GM23248 (cell line): ENCODE measurements at regions not wholly inside any gene's neighbourhood (a gene's known extent, or its start where the extent isn't known, plus 50 kb on each side); places are given as distances from the start of the nearest gene placed in this dataset.

Experiments
- DNase-seq: peaks from one replicate; pipeline ENCODE4 v3.0.0-alpha.2; 2015
- H2AFZ ChIP-seq: fragments of 200-600 bp; sonication (generic); 2 replicates; pipeline ENCODE4 v1.6.1; 2016; ENCODE audit warnings: antibody characterized with exemption
- H3F3A ChIP-seq: fragments of 200-600 bp; sonication (generic); 2 replicates; pipeline ENCODE4 v1.6.1; 2016; ENCODE audit warnings: mild to moderate bottlenecking, antibody characterized with exemption, mixed run types; ENCODE audit not compliant: insufficient read depth
- H3K27ac ChIP-seq: fragments of 200-600 bp; sonication (generic); 2 replicates; pipeline ENCODE4 v1.5.1; 2016; ENCODE audit warnings: mild to moderate bottlenecking
- H3K27me3 ChIP-seq: fragments of 200-600 bp; sonication (generic); replicated peaks from 2 replicates; pipeline ENCODE4 v1.6.1; 2016; ENCODE audit warnings: mild to moderate bottlenecking; ENCODE audit not compliant: insufficient read depth
- H3K36me3 ChIP-seq: fragments of 200-600 bp; sonication (generic); 2 replicates; pipeline ENCODE4 v1.6.1; 2016; ENCODE audit warnings: low read depth, mild to moderate bottlenecking
- H3K4me1 ChIP-seq: fragments of 200-600 bp; sonication (generic); 2 replicates; pipeline ENCODE4 v1.6.1; 2016; ENCODE audit warnings: mild to moderate bottlenecking; ENCODE audit not compliant: insufficient read depth
- H3K4me2 ChIP-seq: fragments of 200-600 bp; sonication (generic); one replicate; pipeline ENCODE4 v1.6.1; 2016; ENCODE audit warnings: mild to moderate bottlenecking; ENCODE audit not compliant: unreplicated experiment
- H3K4me3 ChIP-seq: fragments of 200-600 bp; sonication (generic); 2 replicates; pipeline ENCODE4 v1.5.1; 2016; ENCODE audit warnings: mild to moderate bottlenecking
- H3K79me2 ChIP-seq: fragments of 200-600 bp; sonication (generic); 2 replicates; pipeline ENCODE4 v1.6.1; 2016; ENCODE audit warnings: mild to moderate bottlenecking; ENCODE audit not compliant: insufficient read depth
- H3K9ac ChIP-seq: fragments of 200-600 bp; sonication (generic); 2 replicates; pipeline ENCODE4 v1.6.1; 2016; ENCODE audit warnings: mild to moderate bottlenecking
- H3K9me2 ChIP-seq: fragments of 200-600 bp; sonication (generic); 2 replicates; pipeline ENCODE4 v1.6.1; 2016; ENCODE audit warnings: mixed run types, mild to moderate bottlenecking, moderate library complexity; ENCODE audit not compliant: insufficient read depth
- H3K9me3 ChIP-seq: fragments of 200-600 bp; sonication (generic); one replicate; pipeline ENCODE4 v1.6.1; 2017; ENCODE audit warnings: low read depth
- H4K20me1 ChIP-seq: fragments of 200-600 bp; sonication (generic); 2 replicates; pipeline ENCODE4 v1.6.0; 2016; ENCODE audit not compliant: insufficient read depth
- EZH2 ChIP-seq: fragments of 200-600 bp; sonication (generic); IDR thresholded peaks from 2 replicates; pipeline ENCODE4 v1.6.1; 2018; ENCODE audit warnings: antibody characterized with exemption, mild to moderate bottlenecking; ENCODE audit not compliant: insufficient read depth, poor library complexity, severe bottlenecking
- EZH2phosphoT487 ChIP-seq: fragments of 200-600 bp; sonication (generic); IDR thresholded peaks from 2 replicates; pipeline ENCODE4 v1.6.1; 2018; ENCODE audit warnings: antibody characterized with exemption, moderate library complexity, mild to moderate bottlenecking, low read depth; ENCODE audit not compliant: insufficient read depth
- WGBS, 2 experiments: methylation state at CpG; one replicate each; pipeline ENCODE4 v1.1.6; 2015 to 2017; ENCODE audit warnings: low lambda C conversion rate in 2 of 2, low coverage in 1 of 2; ENCODE audit errors: missing lambda C conversion rate in 2 of 2; 5-methylcytosine and 5-hydroxymethylcytosine counted together
- in situ Hi-C: fragments of 300-500 bp; cut with MboI; formaldehyde crosslinking; loops from 2 replicates; pipeline ENCODE4 v1.15.0; 2020

DNA sequence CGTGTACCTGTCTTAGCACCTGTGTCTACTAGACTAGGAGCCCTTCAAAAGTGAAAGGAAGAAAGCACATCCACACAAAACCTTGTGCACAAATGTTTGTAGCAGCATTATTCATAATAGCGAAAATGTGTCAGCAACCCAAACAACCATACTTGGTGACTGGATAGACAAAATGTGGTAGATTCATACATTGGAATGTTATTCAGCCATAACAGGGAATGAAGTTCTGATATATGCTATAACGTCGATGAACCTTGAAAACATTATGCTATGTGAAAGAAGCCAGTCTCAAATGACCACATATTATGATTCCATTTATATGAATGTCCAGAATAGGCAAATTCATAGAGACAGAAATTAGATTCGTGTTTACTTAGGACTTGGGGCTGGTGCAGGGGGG lies 57.8 kb upstream of the LARP1 start:
- H3K4me3 ChIP-seq = no peak overlapping the region
- no peaks in the 10 kb centered on the region for H3K27me3 ChIP-seq
- in situ Hi-C loops = no loop called here
- H3K79me2 ChIP-seq = no peaks in the 10 kb centered on the region
- H3K9ac ChIP-seq = no peak overlapping the region
- H3F3A ChIP-seq = peaks cover 10% of the 10 kb centered on the region; the same call in 1 of the 2 replicates
- peak overlapping the region; percentile 5 for H3K4me2 ChIP-seq
- DNase-seq = peak; percentile 55
- TF ChIP-seq EZH2 (no peak), EZH2phosphoT487 (no peak)
- no peaks in the 10 kb centered on the region for H4K20me1 ChIP-seq
- H3K27ac ChIP-seq = no peak overlapping the region
- no peaks in the 10 kb centered on the region for H3K36me3 ChIP-seq
- peaks cover 19% of the 10 kb centered on the region for H3K4me1 ChIP-seq
- H3K9me3 ChIP-seq = no peaks in the 10 kb centered on the region
- 55 to 58% methylated on average over 5 of the region's 5 CpGs for WGBS, 2 experiments
- H2AFZ ChIP-seq = no peak overlapping the region
- H3K9me2 ChIP-seq = no peaks in the 10 kb centered on the region

- H3K4me3 ChIP-seq = no peak overlapping the region
- no peaks in the 10 kb centered on the region for H3K79me2 ChIP-seq
- WGBS, 2 experiments = 62 to 68% methylated on average over 3 of the region's 3 CpGs
- no peaks in the 10 kb centered on the region for H3K27me3 ChIP-seq
- H3K9me3 ChIP-seq = no peaks in the 10 kb centered on the region
- H3K9ac ChIP-seq = no peak overlapping the region
- H3F3A ChIP-seq = peaks cover 10% of the 10 kb centered on the region; the same call in 1 of the 2 replicates
- peak overlapping the region; percentile 5 for H3K4me2 ChIP-seq
- no peaks in the 10 kb centered on the region for H3K9me2 ChIP-seq
- DNase-seq = no peak
- in situ Hi-C loops = no loop called here
- no peak overlapping the region for H3K27ac ChIP-seq
- H3K36me3 ChIP-seq = no peaks in the 10 kb centered on the region
- TF ChIP-seq EZH2 (no peak), EZH2phosphoT487 (no peak)
- no peak overlapping the region for H2AFZ ChIP-seq
- peaks cover 20% of the 10 kb centered on the region for H3K4me1 ChIP-seq
- no peaks in the 10 kb centered on the region for H4K20me1 ChIP-seq
Measured at GRCh38 chr5:154696891-154697290, 58.3 kb upstream of the LARP1 start.

GRCh38 chr5:154694159-154694558 lies 61.0 kb upstream of the LARP1 start:
- no peak overlapping the region for H3K4me2 ChIP-seq
- H3K4me1 ChIP-seq = peaks cover 17% of the 10 kb centered on the region
- DNase-seq = no peak
- no peaks in the 10 kb centered on the region for H4K20me1 ChIP-seq
- H3K9me3 ChIP-seq = no peaks in the 10 kb centered on the region
- in situ Hi-C loops = no loop called here
- no peaks in the 10 kb centered on the region for H3K9me2 ChIP-seq
- H3K79me2 ChIP-seq = no peaks in the 10 kb centered on the region
- WGBS, 2 experiments = 91 to 94% methylated on average over 3 of the region's 3 CpGs
- peaks cover 10% of the 10 kb centered on the region; the same call in 1 of the 2 replicates for H3F3A ChIP-seq
- no peak overlapping the region for H3K27ac ChIP-seq
- TF ChIP-seq EZH2phosphoT487 (no peak), EZH2 (no peak)
- no peak overlapping the region for H3K4me3 ChIP-seq
- no peaks in the 10 kb centered on the region for H3K36me3 ChIP-seq
- H3K9ac ChIP-seq = no peak overlapping the region
- H3K27me3 ChIP-seq = no peaks in the 10 kb centered on the region
- no peak overlapping the region for H2AFZ ChIP-seq

DNA sequence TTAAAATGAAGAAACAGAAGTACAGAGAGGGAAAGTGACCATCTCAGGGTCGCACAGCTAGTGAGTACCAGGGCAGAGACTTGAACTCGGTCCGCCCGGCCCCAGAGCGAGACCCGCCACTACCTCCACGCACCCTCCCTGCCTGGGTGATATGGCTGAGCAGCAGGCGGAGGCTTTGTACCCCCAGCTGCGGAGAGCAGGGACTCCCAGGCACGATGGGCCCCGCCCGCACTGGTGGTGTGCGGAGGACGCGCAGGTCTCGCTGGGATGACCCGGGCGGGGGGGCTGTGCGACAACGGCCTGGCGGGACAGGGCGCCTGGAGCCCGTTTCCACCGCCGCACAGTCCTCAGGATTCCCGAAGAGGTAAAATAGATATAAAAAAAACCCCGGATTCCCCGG lies 64.7 kb upstream of the LARP1 start:
- in situ Hi-C loops = no loop called here

DNA sequence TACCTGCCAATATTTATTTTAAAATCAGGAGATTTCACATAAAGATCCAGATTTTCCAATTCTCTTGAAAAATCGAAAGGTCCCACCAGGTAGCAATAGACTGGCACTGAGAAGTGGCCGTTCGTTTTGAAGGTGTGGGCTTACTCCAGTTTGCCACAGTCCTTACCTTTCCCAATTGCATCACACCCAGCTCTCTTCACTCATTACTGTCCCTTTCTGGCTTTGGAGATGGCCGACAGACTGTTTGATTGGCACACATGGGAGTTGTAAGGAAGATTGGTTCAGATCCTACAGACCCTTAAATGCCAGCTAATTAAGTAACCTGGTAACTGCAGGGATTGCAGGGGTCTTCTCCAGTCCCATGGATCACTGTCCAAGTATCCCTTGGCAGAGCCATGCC lies 68.7 kb upstream of the LARP1 start:
- WGBS, 2 experiments = 68 to 71% methylated on average over 4 of the region's 4 CpGs
- H3K9me3 ChIP-seq = no peaks in the 10 kb centered on the region
- H2AFZ ChIP-seq = no peak overlapping the region
- no peaks in the 10 kb centered on the region for H3K79me2 ChIP-seq
- no peaks in the 10 kb centered on the region for H4K20me1 ChIP-seq
- H3K36me3 ChIP-seq = no peaks in the 10 kb centered on the region
- DNase-seq = peak; percentile 10
- in situ Hi-C loops = no loop called here
- no peaks in the 10 kb centered on the region for H3K9me2 ChIP-seq
- no peak overlapping the region for H3K27ac ChIP-seq
- H3K27me3 ChIP-seq = no peaks in the 10 kb centered on the region
- no peak overlapping the region for H3K4me2 ChIP-seq
- H3K4me3 ChIP-seq = no peak overlapping the region
- no peaks in the 10 kb centered on the region; the same call in 1 of the 2 replicates for H3K4me1 ChIP-seq
- H3F3A ChIP-seq = peaks cover 7% of the 10 kb centered on the region; the same call in 1 of the 2 replicates
- TF ChIP-seq EZH2phosphoT487 = no peak
- TF ChIP-seq EZH2 = no peak
- no peak overlapping the region for H3K9ac ChIP-seq

More for the DNA sequence above, 64.7 kb upstream of the LARP1 start:
- no peaks in the 10 kb centered on the region for H3K9me2 ChIP-seq
- no peaks in the 10 kb centered on the region for H3K36me3 ChIP-seq
- no peaks in the 10 kb centered on the region for H4K20me1 ChIP-seq
- H3K27me3 ChIP-seq = no peaks in the 10 kb centered on the region
- no peak overlapping the region for H3K27ac ChIP-seq
- no peaks in the 10 kb centered on the region for H3K9me3 ChIP-seq
- H3K4me2 ChIP-seq = no peak overlapping the region
- peaks cover 7% of the 10 kb centered on the region for H3K4me1 ChIP-seq
- no peak overlapping the region for H2AFZ ChIP-seq
- TF ChIP-seq EZH2phosphoT487 (no peak), EZH2 (no peak)
- WGBS, 2 experiments = 95 to 98% methylated on average over 12 to 28 of the region's 28 CpGs
- H3F3A ChIP-seq = no peaks in the 10 kb centered on the region
- no peaks in the 10 kb centered on the region for H3K79me2 ChIP-seq
- H3K4me3 ChIP-seq = no peak overlapping the region
- DNase-seq = no peak
- no peak overlapping the region for H3K9ac ChIP-seq
